HG03342 (cell line): ENCODE measurements at regions not wholly inside any gene's neighbourhood (a gene's known extent, or its start where the extent isn't known, plus 50 kb on each side); places are given as distances from the start of the nearest gene placed in this dataset.
"Not testable (repeated sequence)": the region's sequence is repeated elsewhere in the genome, so short reads cannot be mapped to it uniquely, and the experiment has no call there.

Experiments
- ATAC-seq: cut with Tn5 transposase; IDR thresholded peaks from one replicate; pipeline ENCODE4 v1.9.1; 2021; ENCODE audit warnings: mild to moderate bottlenecking, moderate library complexity; ENCODE audit not compliant: unreplicated experiment

- no peak for ATAC-seq
Measured at GRCh38 chr5:19104948-19105347, 883.1 kb downstream of the CDH18 start.

DNA sequence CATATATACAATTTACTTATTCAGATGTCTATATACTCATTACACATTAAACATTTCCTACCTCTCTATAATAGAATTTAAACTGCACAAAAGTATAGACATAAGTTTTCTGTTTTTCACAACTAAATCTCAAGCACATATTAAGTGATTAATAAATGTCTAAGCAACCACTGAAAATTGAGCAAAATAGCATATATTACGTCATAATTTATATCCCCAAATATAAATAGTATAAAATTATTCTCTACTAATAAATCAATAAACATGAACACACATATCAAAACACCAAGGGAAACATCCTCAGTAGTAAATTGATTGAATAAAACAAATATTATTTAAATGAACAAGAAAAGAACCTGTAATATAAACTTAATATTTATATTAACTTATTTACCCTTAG lies 865.1 kb downstream of the CDH18 start:
- ATAC-seq, result no peak

- no peak for ATAC-seq
Measured at GRCh38 chr5:19125956-19126713, 861.9 kb downstream of the CDH18 start.

- no peak for ATAC-seq
Measured at GRCh38 chr5:19140276-19140675, 847.7 kb downstream of the CDH18 start.

- not testable (repeated sequence) for ATAC-seq
Measured at GRCh38 chr5:19141937-19142524, 846.0 kb downstream of the CDH18 start.

- ATAC-seq, result not testable (repeated sequence)
Measured at GRCh38 chr5:19142713-19143414, 845.1 kb downstream of the CDH18 start.

GRCh38 chr5:19143935-19144334 lies 844.1 kb downstream of the CDH18 start:
- ATAC-seq, result no peak

DNA sequence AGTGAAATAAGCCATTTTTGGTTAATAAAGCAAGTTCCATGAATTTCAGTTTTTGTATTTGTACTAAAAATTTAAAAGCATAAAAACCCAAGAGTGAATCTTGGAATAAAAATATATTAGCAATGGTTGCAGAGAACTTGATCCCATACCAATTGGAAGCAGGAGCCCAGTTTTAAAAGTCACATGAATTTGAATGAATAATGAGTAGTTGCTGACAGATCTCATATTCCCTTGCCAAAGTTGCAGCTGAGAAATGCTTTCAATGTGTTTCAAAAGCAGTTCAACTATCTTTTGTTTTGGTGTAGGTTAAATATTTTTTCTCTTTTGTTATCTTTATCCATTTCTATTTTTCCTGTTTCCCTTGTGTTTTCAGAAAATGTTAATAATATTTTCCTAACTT lies 818.6 kb downstream of the CDH18 start:
- no peak for ATAC-seq

- ATAC-seq, result no peak
Measured at GRCh38 chr5:19172926-19173470, 815.0 kb downstream of the CDH18 start.

- ATAC-seq, result no peak
Measured at GRCh38 chr5:19175776-19176570, 812.0 kb downstream of the CDH18 start.

DNA sequence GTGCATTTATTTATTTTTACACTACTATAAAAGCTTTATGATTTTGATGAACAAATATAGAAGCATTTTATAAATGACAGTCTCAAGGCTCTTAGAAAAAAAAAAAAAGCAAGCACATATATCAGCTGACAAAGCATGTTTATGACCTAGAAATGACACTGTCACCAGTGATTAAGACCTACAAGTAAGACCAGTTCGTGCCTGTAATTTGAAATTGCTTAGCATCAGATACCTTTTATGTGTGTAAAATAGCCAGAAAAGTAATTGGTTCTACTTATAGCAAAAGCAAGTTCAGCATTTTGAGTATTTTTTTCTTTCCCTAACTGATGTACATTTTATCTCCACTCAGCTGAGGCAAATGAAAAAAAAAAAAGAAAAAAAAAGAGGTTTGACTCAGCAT lies 808.4 kb downstream of the CDH18 start:
- no peak for ATAC-seq

GRCh38 chr5:19189176-19189575 lies 798.8 kb downstream of the CDH18 start:
- ATAC-seq, result no peak

DNA sequence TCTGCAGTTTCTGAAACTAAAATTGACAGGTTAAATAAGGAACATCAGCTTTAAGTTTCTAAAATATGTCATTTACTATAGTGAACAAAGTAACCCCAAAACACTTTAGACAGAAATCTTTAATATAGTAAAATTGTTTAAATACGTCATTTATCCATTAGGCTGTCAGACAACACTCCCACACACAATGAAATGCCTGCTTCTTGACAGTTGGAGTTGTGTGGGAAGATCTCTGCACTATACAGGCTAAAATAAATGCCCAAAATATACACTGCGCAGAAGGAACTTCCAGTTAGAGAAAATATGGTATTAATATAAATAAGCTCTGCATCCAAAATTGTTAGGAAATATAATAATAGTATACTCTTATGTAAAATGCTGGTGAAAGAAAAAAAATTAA lies 794.4 kb downstream of the CDH18 start:
- no peak for ATAC-seq

- ATAC-seq, result no peak
Measured at GRCh38 chr5:19196631-19197030, 791.4 kb downstream of the CDH18 start.

GRCh38 chr5:19200251-19200650 lies 787.7 kb downstream of the CDH18 start:
- ATAC-seq, result no peak

- ATAC-seq, result no peak
Measured at GRCh38 chr5:19208397-19208796, 779.6 kb downstream of the CDH18 start.

DNA sequence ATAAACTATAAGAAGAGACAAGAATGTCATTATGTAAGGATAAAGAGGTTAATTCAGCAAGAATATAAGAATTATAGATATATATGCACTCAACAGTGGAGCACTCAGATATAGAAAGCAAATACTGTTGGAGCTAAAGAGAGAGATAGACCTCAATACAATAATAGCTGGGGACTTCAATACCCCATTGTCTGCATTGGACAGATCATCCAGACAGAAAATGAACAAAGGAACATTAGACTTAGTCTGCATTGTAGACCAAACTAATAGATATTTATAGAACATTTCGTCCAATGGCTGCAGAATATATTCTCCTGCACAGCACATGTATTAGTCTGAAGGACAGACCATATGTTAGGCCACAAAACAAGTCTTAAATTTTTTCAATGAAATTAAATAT lies 777.1 kb downstream of the CDH18 start:
- no peak for ATAC-seq

DNA sequence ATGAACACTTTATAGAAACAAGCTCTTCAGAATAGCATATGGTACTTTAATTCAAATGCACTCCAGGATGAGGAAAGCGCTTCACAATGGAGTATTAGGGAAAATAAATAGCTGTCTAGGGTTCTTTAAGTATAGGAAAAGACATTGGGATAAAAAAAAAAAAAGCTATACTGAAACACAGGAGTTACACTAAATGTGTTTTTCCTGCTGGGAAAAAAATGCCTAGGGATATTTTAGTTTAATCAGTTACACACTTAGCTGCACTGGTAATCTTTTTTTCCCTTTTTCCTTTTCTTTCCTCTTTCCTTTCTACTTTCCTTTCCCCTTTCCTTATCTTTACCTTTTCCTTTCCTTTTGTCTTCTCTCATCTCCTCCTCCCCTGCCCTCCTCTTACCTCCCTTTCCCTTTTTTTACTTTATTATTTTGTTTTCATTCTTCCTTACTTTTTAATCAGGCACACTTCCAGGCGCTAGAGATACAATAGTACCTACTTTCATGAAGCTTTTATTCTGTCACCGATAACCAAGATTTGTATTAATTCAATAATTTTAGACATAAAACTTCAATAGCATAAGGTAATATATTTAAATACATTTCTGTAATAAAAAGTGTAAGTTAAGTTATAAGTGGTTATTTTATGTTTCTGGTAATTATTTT lies 758.7 kb downstream of the CDH18 start:
- ATAC-seq, result no peak

DNA sequence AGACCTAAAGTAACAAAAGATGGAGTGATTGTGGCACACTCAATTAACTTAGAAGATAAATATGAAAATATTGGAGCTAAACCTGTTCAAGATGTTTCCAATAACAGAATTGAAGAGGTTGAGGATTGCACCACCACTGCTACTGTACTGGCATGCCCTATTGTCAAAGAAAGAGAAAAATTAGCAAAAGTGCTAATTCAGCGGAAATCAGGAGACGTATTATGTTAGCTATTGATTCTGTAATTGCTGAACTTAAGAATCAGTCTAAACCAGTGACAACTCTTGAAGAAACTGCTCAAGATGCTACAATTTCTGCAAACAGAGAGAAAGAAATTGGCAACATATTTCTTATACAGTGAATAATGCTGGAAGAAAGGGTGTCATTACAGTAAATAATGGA lies 754.4 kb downstream of the CDH18 start:
- ATAC-seq, result no peak

GRCh38 chr5:19235101-19235584 lies 752.9 kb downstream of the CDH18 start:
- no peak for ATAC-seq
